PC-9 (cell line): ENCODE measurements at regions not wholly inside any gene's neighbourhood (a gene's known extent, or its start where the extent isn't known, plus 50 kb on each side); places are given as distances from the start of the nearest gene placed in this dataset.

ENCODE experiments used
- BruUV-seq: library from RNA; stranded (reverse); fragments of 400-500 nt; replicated peaks from 2 replicates; lab custom pipeline; 2021; lab: Mats Ljungman, UMichigan
- CTCF ChIA-PET: fragments of 300-600 bp; sonication (Branson Sonifier 250); formaldehyde crosslinking; loops from one replicate; lab custom pipeline; 2022; ENCODE audit warnings: antibody characterized with exemption; lab: Charles Lee
- POLR2A ChIA-PET: fragments of 300-600 bp; sonication (Branson Sonifier 250); formaldehyde crosslinking; loops from one replicate; lab custom pipeline; 2022; ENCODE audit warnings: antibody characterized with exemption; ENCODE audit not compliant: unreplicated experiment; lab: Charles Lee
- DNase-seq, 2 experiments: peaks; one replicate each; pipeline versions ENCODE4 v3.0.0 to v3.0.0-alpha.2; 2015 to 2022; ENCODE audit warnings: mixed read lengths in 1 of 2
- H2AFZ ChIP-seq: fragments of 200-600 bp; sonication (generic); 2 replicates; pipeline ENCODE4 v1.8.1; 2017; ENCODE audit warnings: antibody characterized with exemption
- H3F3A ChIP-seq: fragments of 200-600 bp; sonication (generic); 2 replicates; pipeline ENCODE4 v1.8.1; 2017; ENCODE audit warnings: antibody characterized with exemption, mild to moderate bottlenecking, low read depth; ENCODE audit not compliant: insufficient read depth
- H3K27ac ChIP-seq: fragments of 200-600 bp; sonication (generic); 2 replicates; pipeline ENCODE4 v1.6.1; 2016; ENCODE audit warnings: mixed run types
- H3K27me3 ChIP-seq: fragments of 200-600 bp; sonication (generic); 2 replicates; pipeline ENCODE4 v1.6.1; 2016; ENCODE audit warnings: low read depth, mixed run types; ENCODE audit not compliant: insufficient read depth
- H3K36me3 ChIP-seq: fragments of 200-600 bp; sonication (generic); 2 replicates; pipeline ENCODE4 v1.6.1; 2016; ENCODE audit warnings: low read depth, mixed run types
- H3K4me1 ChIP-seq: fragments of 200-600 bp; sonication (generic); replicated peaks from 2 replicates; pipeline ENCODE4 v1.6.1; 2016; ENCODE audit warnings: mixed run types; ENCODE audit not compliant: insufficient read depth
- H3K4me2 ChIP-seq: fragments of 200-600 bp; sonication (generic); 2 replicates; pipeline ENCODE4 v1.6.1; 2017; ENCODE audit warnings: mixed run types
- H3K4me3 ChIP-seq: fragments of 200-600 bp; sonication (generic); 2 replicates; pipeline ENCODE4 v1.6.1; 2016; ENCODE audit warnings: mixed run types
- H3K79me2 ChIP-seq: fragments of 200-600 bp; sonication (generic); 2 replicates; pipeline ENCODE4 v1.6.1; 2017; ENCODE audit warnings: low read depth, mixed run types
- H3K9me2 ChIP-seq: fragments of 200-600 bp; sonication (generic); 2 replicates; pipeline ENCODE4 v1.8.1; 2017; ENCODE audit warnings: mild to moderate bottlenecking; ENCODE audit not compliant: insufficient read depth
- H3K9me3 ChIP-seq: fragments of 200-600 bp; sonication (generic); 2 replicates; pipeline ENCODE4 v1.8.1; 2016; ENCODE audit warnings: low read depth; ENCODE audit not compliant: insufficient read depth
- H4K20me1 ChIP-seq: fragments of 200-600 bp; sonication (generic); 2 replicates; pipeline ENCODE4 v1.8.1; 2017; ENCODE audit not compliant: insufficient read depth
- EZH2 ChIP-seq: fragments of 200-600 bp; sonication (generic); IDR thresholded peaks from 2 replicates; pipeline ENCODE4 v1.8.0; 2017; ENCODE audit warnings: antibody characterized with exemption, low read depth
- intact Hi-C: fragments of 100-400 bp; cut with micrococcal nuclease; formaldehyde crosslinking; loops from one replicate; pipeline ENCODE4 v1.10.0; 2022; ENCODE audit not compliant: unreplicated experiment
- TF ChIP-seq, protein P1 (sequence below): fragments of 200-600 bp; sonication (generic); conservative IDR thresholded peaks from 2 replicates; pipeline ENCODE4 v1.6.1; 2017; ENCODE audit warnings: mixed run types, antibody characterized with exemption, mild to moderate bottlenecking, moderate library complexity

DNA sequence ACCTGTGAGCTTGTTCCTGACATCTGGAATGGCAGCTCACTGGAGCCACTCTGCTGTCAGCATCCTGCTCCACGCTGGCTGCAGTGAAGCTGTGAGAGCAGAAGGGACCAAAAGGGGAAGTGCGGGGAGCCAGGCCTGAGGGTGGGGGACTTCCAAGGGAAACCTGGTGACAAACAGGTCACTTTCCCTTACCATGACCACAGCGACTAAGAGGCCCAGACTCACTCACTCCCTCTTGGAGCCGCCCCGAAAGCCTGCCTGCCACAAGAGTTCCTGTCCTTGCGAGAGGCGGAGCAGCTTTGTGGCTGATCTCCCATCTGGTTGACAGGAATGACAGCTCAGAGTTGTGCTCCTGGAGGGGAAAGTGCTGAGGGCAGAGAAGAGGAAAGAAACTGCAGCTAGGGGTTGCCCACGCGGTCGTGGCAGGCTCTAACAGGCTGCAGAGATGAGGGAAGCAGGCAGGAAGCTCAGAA lies 183.8 kb upstream of the NTM start:
- Histone ChIP-seq H3K36me3 (no peaks in the 10 kb centered on the region), H3K4me3 (no peak overlapping the region), H3K4me2 (no peak overlapping the region), H3K4me1 (no peaks in the 10 kb centered on the region), H3K79me2 (no peaks in the 10 kb centered on the region), H3K27me3 (peaks cover 39% of the 10 kb centered on the region), H3F3A (no peaks in the 10 kb centered on the region), H4K20me1 (no peaks in the 10 kb centered on the region), H3K27ac (no peak overlapping the region), H2AFZ (no peak overlapping the region), H3K9me2 (no peaks in the 10 kb centered on the region), H3K9me3 (no peaks in the 10 kb centered on the region)
- DNase-seq = no peak
- intact Hi-C loops = no loop called here
- TF ChIP-seq, protein P1, sequence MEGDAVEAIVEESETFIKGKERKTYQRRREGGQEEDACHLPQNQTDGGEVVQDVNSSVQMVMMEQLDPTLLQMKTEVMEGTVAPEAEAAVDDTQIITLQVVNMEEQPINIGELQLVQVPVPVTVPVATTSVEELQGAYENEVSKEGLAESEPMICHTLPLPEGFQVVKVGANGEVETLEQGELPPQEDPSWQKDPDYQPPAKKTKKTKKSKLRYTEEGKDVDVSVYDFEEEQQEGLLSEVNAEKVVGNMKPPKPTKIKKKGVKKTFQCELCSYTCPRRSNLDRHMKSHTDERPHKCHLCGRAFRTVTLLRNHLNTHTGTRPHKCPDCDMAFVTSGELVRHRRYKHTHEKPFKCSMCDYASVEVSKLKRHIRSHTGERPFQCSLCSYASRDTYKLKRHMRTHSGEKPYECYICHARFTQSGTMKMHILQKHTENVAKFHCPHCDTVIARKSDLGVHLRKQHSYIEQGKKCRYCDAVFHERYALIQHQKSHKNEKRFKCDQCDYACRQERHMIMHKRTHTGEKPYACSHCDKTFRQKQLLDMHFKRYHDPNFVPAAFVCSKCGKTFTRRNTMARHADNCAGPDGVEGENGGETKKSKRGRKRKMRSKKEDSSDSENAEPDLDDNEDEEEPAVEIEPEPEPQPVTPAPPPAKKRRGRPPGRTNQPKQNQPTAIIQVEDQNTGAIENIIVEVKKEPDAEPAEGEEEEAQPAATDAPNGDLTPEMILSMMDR = no peak
- TF ChIP-seq EZH2 = no peak
- no TSS peak for BruUV-seq
- ChIA-PET CTCF (no interaction called here), POLR2A (no interaction called here)

DNA sequence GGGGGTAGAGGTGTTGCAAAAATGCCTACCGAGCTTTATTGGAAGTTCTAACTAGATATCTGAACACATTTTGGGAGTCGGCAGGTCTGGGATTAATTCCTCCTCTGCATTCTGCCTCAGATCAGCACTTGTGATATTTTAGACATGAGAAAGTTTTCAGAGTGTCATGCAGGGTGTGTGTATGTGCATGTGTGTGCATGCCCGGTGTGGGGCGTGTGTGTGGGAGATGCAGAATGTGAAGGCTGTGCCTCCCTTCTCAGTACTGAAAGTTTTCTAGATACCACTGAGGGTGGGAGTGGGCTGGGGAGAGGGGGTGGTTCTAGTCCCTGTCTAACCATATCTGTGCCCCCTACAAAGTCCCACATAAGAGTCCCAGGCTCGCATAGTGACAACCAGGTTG lies 180.0 kb upstream of the NTM start:
- Histone ChIP-seq H3K4me3 (no peak overlapping the region), H3K79me2 (no peaks in the 10 kb centered on the region), H3K27ac (no peak overlapping the region), H3K36me3 (no peaks in the 10 kb centered on the region), H3K4me2 (no peak overlapping the region), H4K20me1 (no peaks in the 10 kb centered on the region), H3K9me3 (no peaks in the 10 kb centered on the region), H3K9me2 (no peaks in the 10 kb centered on the region), H3K27me3 (peaks cover 61% of the 10 kb centered on the region), H3F3A (no peaks in the 10 kb centered on the region), H2AFZ (no peak overlapping the region), H3K4me1 (no peaks in the 10 kb centered on the region)
- intact Hi-C loops = no loop called here
- BruUV-seq = no TSS peak
- CTCF ChIA-PET = no interaction called here
- POLR2A ChIA-PET = no interaction called here
- DNase-seq = no peak
- TF ChIP-seq EZH2 = no peak
- TF ChIP-seq, protein P1 = no peak

DNA sequence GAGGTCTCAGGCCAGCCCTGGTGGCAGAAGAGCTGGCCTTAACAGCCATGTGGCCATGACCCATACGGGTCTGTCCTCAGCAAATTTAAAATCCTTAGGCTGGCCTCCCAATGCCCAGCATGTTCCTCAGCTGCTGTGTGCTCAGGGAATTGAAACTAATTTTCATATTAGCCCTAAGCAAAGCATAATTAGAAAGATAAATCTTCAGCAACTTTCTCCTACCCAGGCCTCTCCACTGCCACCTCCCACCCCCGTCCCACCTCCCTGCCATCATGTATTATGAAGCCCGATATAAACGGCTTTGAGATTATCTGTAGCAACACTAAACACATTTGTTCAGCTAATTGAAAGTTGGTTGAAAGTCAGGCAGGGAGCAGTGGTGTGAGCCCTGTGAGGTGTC lies 178.8 kb upstream of the NTM start:
- Histone ChIP-seq H3K79me2 (no peaks in the 10 kb centered on the region), H3K4me1 (no peaks in the 10 kb centered on the region), H3K27ac (no peak overlapping the region), H3K4me2 (no peak overlapping the region), H4K20me1 (no peaks in the 10 kb centered on the region), H3F3A (no peaks in the 10 kb centered on the region), H3K9me2 (no peaks in the 10 kb centered on the region), H2AFZ (no peak overlapping the region), H3K9me3 (no peaks in the 10 kb centered on the region), H3K36me3 (no peaks in the 10 kb centered on the region), H3K27me3 (peaks cover 69% of the 10 kb centered on the region), H3K4me3 (no peak overlapping the region)
- POLR2A ChIA-PET = no interaction called here
- no TSS peak for BruUV-seq
- CTCF ChIA-PET = no interaction called here
- intact Hi-C loops = no loop called here
- DNase-seq = no peak
- TF ChIP-seq EZH2 = no peak
- TF ChIP-seq, protein P1 = no peak
